Stomach smooth muscle (tissue), 2 donors: ENCODE measurements at regions not wholly inside any gene's neighbourhood (a gene's known extent, or its start where the extent isn't known, plus 50 kb on each side); places are given as distances from the start of the nearest gene placed in this dataset.
"Not testable (repeated sequence)": the region's sequence is repeated elsewhere in the genome, so short reads cannot be mapped to it uniquely, and the experiment has no call there.

Experiments
- H3K27ac ChIP-seq: one replicate; pipeline ENCODE4 v1.7.0; 2013; ENCODE audit warnings: mild to moderate bottlenecking, low read length, inconsistent platforms
- H3K27me3 ChIP-seq, 2 donors: one replicate each; pipeline ENCODE4 v1.7.0; 2013; ENCODE audit warnings: low read length in 2 of 2; ENCODE audit not compliant: insufficient read depth in 2 of 2, control insufficient read depth in 1 of 2
- H3K36me3 ChIP-seq, 2 donors: one replicate each; pipeline ENCODE4 v1.7.0; 2013; ENCODE audit warnings: low read length in 2 of 2; ENCODE audit not compliant: control insufficient read depth in 2 of 2, insufficient read depth in 2 of 2
- H3K4me1 ChIP-seq: one replicate; pipeline ENCODE4 v1.7.0; 2013; ENCODE audit warnings: low read length; ENCODE audit not compliant: control insufficient read depth, insufficient read depth
- H3K4me3 ChIP-seq, 2 donors: one replicate each; pipeline ENCODE4 v1.7.0; 2013; ENCODE audit warnings: low read length in 2 of 2
- H3K9ac ChIP-seq, 2 donors: one replicate each; pipeline ENCODE4 v1.7.0; 2013; ENCODE audit warnings: low read length in 2 of 2, mild to moderate bottlenecking in 1 of 2
- H3K9me3 ChIP-seq, 2 donors: one replicate each; pipeline ENCODE4 v1.7.0; 2013; ENCODE audit warnings: low read length in 2 of 2; ENCODE audit not compliant: control insufficient read depth in 2 of 2
- donor health status: healthy.
- donor health status: Pancreatic carcinoma.

DNA sequence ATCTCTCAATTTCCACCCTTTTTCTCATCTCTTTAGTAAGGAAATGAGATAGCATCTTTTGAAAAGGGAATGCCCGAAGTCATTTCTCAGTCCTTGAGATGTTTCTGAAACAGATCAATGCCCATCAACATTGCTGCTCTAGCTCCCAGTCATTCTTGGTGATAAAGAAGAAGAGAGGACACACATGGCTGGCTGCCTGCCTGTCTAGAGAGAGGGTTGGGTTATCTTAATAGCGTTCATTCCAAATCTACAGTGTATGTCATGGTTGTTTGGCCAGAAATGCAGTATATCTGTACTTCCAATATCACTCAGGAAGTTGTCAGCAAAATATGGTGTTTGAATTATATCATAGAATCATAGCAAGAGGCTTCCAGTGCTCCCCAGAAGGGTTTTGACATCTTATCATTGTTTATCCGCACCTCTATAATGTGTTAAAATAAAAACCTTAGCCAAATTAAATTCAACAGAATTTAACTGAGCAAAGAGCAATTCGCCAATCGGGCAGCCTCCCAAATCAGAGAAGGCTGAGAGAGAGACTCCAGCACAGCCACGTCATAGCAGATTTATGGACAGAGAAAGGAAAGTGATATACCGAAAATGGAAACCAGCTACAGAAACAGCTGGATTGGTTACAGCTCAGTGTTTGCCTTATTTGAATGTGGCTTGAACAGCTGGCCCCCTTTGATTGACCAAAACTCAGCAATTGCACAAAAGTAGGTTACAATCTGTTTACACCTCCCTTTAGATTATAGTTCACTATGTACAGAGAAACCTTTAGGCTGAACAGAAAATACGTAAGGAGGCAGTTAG is 321.0 kb upstream of the FRG1 start:
- H3K36me3 ChIP-seq, H3K4me1 ChIP-seq, H3K27ac ChIP-seq, H3K4me3 ChIP-seq, H3K27me3 ChIP-seq, H3K9ac ChIP-seq, H3K9me3 ChIP-seq: not testable (repeated sequence)

DNA sequence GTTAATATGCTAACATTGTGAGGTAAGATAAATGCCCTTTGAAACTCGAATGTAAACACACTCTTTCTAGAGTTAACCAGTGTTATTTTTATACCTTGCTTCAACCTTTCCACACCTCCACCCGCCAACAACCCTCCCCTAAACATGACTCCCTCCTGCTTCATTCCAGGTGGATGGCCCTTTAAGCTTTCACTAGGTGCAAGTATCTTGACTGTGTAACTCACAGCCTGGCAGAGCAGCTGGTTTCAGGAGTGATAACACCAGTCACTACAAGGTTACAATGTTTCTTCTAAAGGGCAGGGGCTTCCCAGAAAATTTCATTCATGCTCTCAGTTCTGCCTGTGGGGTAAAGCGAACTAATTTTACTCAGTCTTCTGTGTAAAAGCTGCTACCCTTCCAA is 318.1 kb upstream of the FRG1 start:
- H3K4me3 ChIP-seq, H3K9ac ChIP-seq, H3K4me1 ChIP-seq, H3K27ac ChIP-seq, H3K9me3 ChIP-seq, H3K36me3 ChIP-seq, H3K27me3 ChIP-seq: not testable (repeated sequence)

DNA sequence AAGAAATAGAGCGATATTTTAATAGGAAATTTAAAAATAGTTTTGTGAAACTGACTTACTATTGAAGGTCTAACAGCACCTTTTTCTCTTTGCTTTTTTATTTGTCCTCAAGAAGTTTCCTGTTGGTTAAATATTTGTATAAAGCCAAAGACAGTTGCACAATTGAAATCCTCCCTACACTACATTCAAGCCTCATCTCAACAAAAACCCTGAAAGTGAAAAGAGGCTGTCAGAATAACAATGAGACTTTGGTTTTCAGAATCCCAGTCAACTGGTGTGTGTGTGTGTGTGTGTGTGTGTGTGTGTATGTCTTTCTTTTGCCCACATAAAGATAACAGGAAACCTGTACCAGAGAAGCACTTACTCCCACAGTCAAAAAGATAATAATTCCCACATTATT is 313.6 kb upstream of the FRG1 start:
- H3K9ac ChIP-seq, H3K9me3 ChIP-seq, H3K36me3 ChIP-seq, H3K4me3 ChIP-seq, H3K4me1 ChIP-seq, H3K27ac ChIP-seq, H3K27me3 ChIP-seq: not testable (repeated sequence)

DNA sequence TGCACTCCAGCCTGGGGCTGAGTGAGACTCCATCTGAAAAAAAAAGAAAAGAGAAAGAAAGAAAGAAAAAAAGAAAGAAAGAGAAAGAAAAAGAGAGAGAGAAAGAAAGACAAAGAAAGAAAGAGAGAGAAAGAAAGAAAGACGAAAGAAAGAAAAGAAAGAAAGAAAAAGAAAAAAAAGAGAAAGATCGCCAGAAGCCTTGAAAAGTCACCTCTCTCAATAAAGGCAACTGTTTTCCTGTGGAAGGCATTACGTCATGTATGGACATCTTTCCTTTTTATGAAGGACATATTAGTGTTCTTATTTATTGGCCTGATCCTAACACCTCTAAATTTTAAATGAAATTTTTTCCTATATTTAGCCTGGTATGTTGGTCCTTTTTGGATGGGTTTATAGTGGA is 310.9 kb upstream of the FRG1 start:
- not testable (repeated sequence) for H3K27ac ChIP-seq, H3K27me3 ChIP-seq, H3K9ac ChIP-seq, H3K4me1 ChIP-seq, H3K9me3 ChIP-seq, H3K4me3 ChIP-seq, H3K36me3 ChIP-seq

DNA sequence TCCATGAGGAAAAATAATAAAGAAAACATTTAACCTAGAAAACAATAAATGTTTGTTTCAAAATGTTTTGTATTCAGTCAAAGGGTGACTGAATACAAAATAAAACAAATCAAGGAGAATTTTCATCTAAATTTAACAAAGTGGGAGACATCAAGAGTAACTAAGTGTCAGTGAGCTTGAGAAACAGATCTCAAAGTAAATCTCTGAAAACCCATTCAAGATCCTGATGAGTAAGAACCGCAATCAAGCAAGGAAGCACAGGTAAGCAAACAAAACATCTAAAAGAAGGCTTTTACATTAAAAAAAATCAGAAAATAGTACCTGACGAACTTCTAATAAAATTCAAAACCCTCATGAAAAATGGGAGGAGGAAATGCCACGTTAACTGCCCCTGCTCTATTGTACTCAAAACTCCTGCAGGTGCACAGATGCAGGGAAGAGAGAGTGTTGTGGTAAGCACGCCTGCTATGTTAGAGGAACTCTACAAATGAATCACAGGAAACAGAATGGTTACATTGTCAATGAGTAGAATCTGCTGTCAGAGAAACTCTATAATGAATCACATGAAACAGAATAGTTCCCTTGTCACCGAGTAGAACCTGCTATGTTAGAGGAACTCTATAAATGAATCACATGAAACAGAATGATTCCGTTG is 309.6 kb upstream of the FRG1 start:
- not testable (repeated sequence) for H3K4me1 ChIP-seq, H3K27ac ChIP-seq, H3K27me3 ChIP-seq, H3K9ac ChIP-seq, H3K9me3 ChIP-seq, H3K36me3 ChIP-seq, H3K4me3 ChIP-seq

DNA sequence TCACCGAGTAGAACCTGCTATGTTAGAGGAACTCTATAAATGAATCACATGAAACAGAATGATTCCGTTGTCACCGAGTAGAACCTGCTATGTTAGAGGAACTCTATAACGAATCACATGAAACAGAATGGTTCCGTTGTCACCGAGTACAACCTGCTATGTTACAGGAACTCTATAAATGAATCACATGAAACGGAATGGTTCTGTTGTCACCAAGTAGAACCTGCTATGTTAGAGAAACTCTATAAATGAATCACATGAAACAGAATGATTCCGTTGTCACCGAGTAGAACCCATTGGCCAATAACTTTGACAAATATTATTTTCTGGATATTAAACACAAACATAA is 309.1 kb upstream of the FRG1 start:
- H3K9ac ChIP-seq, H3K9me3 ChIP-seq, H3K4me3 ChIP-seq, H3K4me1 ChIP-seq, H3K27me3 ChIP-seq, H3K27ac ChIP-seq, H3K36me3 ChIP-seq: not testable (repeated sequence)

DNA sequence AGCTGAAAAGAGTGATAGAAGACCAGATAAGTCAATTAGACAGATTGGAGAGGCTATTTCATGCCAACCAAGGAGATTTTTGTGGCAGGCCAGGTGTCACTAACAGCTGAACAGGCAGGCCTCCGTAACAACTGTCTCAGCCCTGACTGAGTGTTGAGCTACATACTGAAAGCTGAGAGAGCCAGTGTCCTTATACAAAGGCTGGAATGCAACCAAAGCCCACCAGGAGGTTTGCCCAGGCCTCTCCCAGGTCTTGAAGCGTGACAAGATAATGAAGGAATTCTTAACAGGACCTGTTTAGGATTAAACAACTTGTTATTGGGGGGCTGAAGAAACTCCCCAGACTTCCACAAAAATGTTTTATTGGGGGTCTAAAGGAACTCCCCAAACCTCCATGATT is 290.2 kb upstream of the FRG1 start:
- H3K4me3 ChIP-seq, H3K9ac ChIP-seq, H3K9me3 ChIP-seq, H3K27me3 ChIP-seq, H3K36me3 ChIP-seq, H3K4me1 ChIP-seq, H3K27ac ChIP-seq: not testable (repeated sequence)

DNA sequence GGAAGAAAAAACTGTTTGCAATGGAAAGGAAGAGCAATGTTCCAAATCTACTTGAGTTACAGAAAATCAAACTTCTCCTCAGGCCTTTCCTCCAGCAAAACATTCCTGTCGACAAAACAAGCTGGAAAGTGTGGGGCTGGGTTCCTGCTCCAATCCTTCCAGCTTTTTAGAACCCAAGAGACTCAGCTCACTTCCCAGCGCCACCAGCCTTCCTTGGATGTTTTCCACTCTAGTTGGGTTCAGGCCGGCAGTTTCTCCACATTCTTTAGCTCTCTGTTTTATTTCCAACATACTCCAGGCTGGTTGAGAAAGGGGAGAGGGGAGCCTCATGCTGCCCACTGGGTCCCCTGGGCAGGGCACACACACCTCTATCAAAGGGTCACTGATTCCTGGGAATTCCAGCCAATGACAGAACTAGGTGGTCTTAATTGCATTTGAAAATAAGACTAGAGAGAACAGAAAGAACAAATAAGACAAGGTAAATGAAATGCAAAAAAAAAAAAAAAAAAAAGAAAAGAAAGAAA is 287.5 kb upstream of the FRG1 start:
- not testable (repeated sequence) for H3K27me3 ChIP-seq, H3K36me3 ChIP-seq, H3K4me1 ChIP-seq, H3K9ac ChIP-seq, H3K9me3 ChIP-seq, H3K27ac ChIP-seq, H3K4me3 ChIP-seq

DNA sequence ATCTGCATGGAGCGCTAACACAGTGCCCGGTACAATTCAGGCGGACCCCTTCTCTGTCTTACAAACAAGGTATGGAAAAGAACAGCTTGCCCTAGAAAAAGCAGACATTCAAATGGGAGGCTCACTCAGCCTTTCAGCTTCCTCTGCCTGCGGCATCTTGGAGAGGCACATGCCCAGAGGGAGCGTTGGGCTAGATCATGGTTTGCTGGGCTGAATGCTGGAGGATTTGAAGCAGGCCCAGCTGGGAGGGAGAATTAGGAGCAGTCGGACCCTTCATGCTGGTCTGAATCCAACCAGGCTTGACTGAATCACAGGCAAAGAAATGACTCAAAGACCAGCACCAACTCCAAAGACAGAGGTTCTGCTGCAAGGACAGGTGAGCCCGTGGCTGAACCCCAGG is 286.7 kb upstream of the FRG1 start:
- not testable (repeated sequence) for H3K4me3 ChIP-seq, H3K36me3 ChIP-seq, H3K9me3 ChIP-seq, H3K9ac ChIP-seq, H3K4me1 ChIP-seq, H3K27me3 ChIP-seq, H3K27ac ChIP-seq

DNA sequence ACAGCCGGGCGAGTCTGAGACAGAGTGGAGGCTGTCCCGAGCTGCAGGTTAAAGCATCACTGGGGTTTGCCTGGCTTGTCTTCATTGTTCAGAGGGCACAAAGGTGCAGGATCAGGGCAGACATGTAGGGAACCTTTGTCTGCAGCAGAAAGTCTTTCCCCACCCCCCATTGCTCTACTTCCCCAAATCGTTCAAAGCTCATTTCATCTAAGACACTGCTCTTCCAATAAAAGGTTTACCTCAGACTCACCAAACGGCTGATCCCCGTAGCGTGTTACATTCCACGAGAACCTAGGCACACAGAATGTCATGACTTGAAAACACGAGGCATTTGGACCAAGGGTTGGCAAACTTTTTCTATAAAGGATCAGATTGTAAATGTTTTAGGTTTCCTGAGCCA is 286.3 kb upstream of the FRG1 start:
- H3K4me1 ChIP-seq: not testable (repeated sequence)

DNA sequence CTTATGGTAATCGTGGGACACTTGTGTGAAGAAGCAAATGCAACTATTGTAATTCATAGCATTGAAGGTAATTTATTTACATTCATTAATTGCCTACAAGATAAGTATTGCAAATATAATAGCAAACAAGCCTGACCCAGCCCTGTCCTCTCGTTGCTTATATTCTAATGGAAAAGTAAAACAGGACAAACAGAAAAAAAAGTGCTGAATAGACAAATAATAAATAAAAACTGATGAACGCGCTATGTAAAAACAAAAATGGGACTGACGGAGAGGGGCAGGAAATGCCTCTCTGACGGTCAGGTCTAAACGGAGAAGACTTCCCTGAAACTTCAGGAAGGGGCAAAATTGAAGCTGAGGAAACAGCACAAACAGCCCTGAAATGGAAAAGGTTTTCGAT is 284.9 kb upstream of the FRG1 start:
- H3K4me1 ChIP-seq: not testable (repeated sequence)

More for the DNA sequence above, 286.3 kb upstream of the FRG1 start:
- not testable (repeated sequence) for H3K27ac ChIP-seq, H3K27me3 ChIP-seq, H3K9me3 ChIP-seq, H3K9ac ChIP-seq, H3K4me3 ChIP-seq, H3K36me3 ChIP-seq

More for the DNA sequence above, 284.9 kb upstream of the FRG1 start:
- not testable (repeated sequence) for H3K9ac ChIP-seq, H3K36me3 ChIP-seq, H3K4me3 ChIP-seq, H3K27me3 ChIP-seq, H3K27ac ChIP-seq, H3K9me3 ChIP-seq
